ENCODE measurements at regions not wholly inside any gene's neighbourhood (a gene's known extent, or its start where the extent isn't known, plus 50 kb on each side); places are given as distances from the start of the nearest gene placed in this dataset.

DNA sequence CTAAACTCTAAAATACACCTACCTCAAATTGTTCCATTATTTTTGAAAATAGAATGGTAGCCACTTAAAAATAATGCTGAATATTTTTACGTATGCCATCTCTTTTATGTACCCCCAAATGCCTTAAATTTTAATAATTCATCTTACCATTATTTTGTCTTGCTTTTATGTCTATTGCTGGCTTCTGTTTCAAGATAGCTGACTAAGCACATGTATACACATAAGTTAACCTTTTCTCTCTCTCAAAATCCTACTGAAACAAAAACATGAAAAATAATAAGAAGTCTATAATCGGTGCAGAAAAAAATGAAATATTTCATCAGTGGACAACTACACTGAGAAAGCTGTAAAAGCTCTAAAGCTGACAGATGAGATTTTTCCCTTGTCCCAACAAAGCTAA is 652.0 kb upstream of the ZNF608 start:
- TF ChIP-seq CTCF (conservative IDR thresholded peaks at IDR 0.05; ENCODE audit: low read depth, low read length): no peak
- no peak for TF ChIP-seq EZH2phosphoT487 (IDR thresholded peaks at IDR 0.05; ENCODE audit: borderline replicate concordance, low read length)
